ENCODE measurements at regions not wholly inside any gene's neighbourhood (a gene's known extent, or its start where the extent isn't known, plus 50 kb on each side); places are given as distances from the start of the nearest gene placed in this dataset.

DNA sequence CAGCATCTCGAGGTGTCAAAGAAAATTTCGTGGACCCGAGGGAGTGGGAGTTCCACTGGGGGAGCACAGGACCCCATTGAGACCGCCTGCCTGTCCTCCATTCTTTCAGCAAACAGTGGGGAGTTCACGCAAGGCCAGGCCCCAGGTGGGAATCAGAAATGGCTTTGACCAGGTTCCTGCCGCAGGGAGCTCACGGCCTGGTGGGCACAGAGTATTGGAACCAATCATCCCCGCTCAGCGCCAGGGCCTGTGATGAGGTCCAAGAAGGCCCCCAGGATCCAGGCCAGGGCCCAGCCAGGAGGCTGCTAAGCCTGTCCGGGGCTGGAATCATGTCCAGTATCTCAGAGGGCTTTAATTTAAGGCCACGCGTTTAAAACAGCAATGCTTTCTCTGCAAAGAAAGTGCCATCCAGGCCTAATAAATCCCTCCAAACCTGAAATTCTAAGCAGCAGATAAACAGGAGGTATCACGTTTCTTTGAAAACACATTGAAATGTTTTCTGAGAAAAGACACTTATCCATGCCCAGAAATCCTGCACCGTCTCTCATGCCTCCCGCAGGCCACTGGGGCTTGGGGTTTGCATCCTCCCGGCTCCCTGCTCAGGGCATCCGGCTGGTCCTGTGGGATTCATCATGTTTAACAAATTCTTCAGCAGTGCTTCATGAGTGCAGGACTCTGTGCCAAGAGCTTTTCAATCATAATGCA, 125.7 kb downstream of the OAT start:
- peak in 1 of 2 donors; percentile 37 for DNase-seq (ENCODE audit: extremely low spot score in 2 of 2)
- Histone ChIP-seq H3K36me3 (no peaks in the 10 kb centered on the region), H3K9me3 (no peaks in the 10 kb centered on the region), H3K27ac (no peak overlapping the region), H3K4me3 (no peak overlapping the region), H3K4me1 (peaks cover 11% of the 10 kb centered on the region), H3K27me3 (no peaks in the 10 kb centered on the region)
- TF ChIP-seq POLR2A (IDR thresholded peaks at IDR 0.05) (no peak), POLR2AphosphoS5 (IDR thresholded peaks at IDR 0.05; ENCODE audit: insufficient read depth in 1 of 2, low read depth in 1 of 2) (no peak)
- TF ChIP-seq, protein P1, sequence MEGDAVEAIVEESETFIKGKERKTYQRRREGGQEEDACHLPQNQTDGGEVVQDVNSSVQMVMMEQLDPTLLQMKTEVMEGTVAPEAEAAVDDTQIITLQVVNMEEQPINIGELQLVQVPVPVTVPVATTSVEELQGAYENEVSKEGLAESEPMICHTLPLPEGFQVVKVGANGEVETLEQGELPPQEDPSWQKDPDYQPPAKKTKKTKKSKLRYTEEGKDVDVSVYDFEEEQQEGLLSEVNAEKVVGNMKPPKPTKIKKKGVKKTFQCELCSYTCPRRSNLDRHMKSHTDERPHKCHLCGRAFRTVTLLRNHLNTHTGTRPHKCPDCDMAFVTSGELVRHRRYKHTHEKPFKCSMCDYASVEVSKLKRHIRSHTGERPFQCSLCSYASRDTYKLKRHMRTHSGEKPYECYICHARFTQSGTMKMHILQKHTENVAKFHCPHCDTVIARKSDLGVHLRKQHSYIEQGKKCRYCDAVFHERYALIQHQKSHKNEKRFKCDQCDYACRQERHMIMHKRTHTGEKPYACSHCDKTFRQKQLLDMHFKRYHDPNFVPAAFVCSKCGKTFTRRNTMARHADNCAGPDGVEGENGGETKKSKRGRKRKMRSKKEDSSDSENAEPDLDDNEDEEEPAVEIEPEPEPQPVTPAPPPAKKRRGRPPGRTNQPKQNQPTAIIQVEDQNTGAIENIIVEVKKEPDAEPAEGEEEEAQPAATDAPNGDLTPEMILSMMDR (IDR thresholded peaks at IDR 0.05) = no peak
- intact Hi-C loops (cut with DNase I) = no loop called here

DNA sequence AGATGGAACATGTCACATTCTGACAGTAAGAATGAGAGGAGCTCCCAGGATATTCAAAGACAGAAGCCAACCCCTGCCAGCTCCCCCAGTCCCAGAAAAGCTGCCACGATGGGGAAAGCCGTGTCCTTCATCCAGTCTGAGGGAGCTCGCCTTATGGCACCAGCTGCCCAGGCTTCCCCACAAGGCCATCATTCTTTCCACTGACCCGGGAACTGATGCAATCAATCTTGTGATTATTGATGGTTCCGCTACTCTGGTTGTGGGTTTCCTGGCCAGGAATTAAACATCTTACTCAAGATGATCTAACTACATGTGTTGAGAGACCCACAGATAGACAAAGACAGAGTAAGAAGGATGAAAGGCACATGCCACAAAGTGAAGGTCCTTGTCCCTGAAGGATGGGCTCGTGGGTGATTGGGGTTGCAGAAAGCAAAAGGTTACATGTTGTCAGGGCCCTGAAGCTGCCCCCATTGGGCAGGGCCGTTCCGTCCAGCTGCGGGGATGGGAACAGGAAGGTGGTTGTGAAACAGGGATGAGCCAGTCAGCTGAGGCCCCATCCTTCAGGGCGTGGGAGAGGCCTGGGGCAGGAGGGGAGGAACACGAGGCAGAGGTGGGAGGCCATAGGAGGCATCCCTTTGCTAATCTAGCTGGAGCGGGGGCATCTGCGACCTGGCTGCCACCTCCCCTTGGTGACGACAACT, 127.6 kb downstream of the OAT start:
- no peak for DNase-seq (ENCODE audit: extremely low spot score in 2 of 2)
- Histone ChIP-seq H3K4me3 (no peak overlapping the region), H3K4me1 (peaks cover 11% of the 10 kb centered on the region), H3K27me3 (no peaks in the 10 kb centered on the region), H3K27ac (no peak overlapping the region), H3K9me3 (no peaks in the 10 kb centered on the region), H3K36me3 (no peaks in the 10 kb centered on the region)
- intact Hi-C loops (cut with DNase I) = no loop called here
- TF ChIP-seq POLR2AphosphoS5 (IDR thresholded peaks at IDR 0.05; ENCODE audit: insufficient read depth in 1 of 2, low read depth in 1 of 2) = peak in 1 of 2 donors; percentile 36
- TF ChIP-seq, protein P1 (IDR thresholded peaks at IDR 0.05) = no peak

DNA sequence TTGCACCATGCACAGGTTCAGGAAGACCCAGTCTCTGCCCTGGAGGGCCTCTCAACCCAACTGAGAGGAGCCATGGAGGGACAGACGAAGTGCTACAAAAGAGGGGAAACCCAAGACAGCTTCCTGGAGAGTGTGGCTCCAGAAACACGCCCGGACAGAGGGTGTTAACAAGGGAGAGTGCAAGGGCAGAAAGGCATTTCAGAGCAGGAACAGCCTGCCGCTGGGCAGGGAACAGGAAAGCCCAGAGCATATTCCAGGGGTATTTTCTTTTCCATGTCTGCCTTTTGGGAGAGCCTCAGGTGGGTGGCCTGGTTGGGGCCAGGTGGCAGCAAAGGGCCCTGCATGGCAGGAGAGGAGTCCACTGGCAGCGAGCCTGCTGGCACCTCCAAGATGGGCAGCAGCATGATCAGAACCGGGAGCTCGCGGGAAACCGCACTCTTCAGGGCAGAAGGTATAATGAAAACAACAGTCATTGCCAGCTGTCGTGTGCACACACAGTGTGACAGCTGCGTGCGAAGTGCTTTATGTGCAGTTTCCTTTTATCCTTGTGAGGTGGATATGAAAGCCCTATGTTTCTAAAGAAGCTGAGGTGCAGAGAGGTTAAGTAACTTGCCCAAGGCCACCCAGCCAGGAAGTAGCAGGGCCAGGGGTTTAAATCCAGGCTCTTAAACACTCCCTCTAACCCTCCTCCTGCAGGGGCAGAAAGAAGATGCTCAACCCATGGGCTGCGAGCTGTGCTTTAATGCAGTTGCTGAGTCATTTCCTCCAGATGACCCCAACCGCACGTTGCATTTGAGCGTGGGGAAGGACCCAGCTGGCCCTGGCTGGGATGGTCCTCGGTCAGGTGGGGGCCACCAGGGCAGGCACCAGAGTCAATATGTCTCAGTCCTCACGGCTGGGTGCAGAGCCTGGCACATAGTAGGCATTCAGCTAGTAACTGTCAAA, 128.6 kb downstream of the OAT start:
- TF ChIP-seq POLR2AphosphoS5 (IDR thresholded peaks at IDR 0.05; ENCODE audit: insufficient read depth in 1 of 2, low read depth in 1 of 2) (no peak), POLR2A (IDR thresholded peaks at IDR 0.05) (no peak)
- TF ChIP-seq, protein P1 (IDR thresholded peaks at IDR 0.05) = no peak
- H3K36me3 ChIP-seq = no peaks in the 10 kb centered on the region
- intact Hi-C loops (cut with DNase I) = no loop called here
- H3K4me3 ChIP-seq = no peak overlapping the region
- H3K27ac ChIP-seq = no peak overlapping the region
- peaks cover 1% of the 10 kb centered on the region for H3K4me1 ChIP-seq
- DNase-seq (ENCODE audit: extremely low spot score in 2 of 2) = no peak
- no peaks in the 10 kb centered on the region for H3K27me3 ChIP-seq
- no peaks in the 10 kb centered on the region for H3K9me3 ChIP-seq

DNA sequence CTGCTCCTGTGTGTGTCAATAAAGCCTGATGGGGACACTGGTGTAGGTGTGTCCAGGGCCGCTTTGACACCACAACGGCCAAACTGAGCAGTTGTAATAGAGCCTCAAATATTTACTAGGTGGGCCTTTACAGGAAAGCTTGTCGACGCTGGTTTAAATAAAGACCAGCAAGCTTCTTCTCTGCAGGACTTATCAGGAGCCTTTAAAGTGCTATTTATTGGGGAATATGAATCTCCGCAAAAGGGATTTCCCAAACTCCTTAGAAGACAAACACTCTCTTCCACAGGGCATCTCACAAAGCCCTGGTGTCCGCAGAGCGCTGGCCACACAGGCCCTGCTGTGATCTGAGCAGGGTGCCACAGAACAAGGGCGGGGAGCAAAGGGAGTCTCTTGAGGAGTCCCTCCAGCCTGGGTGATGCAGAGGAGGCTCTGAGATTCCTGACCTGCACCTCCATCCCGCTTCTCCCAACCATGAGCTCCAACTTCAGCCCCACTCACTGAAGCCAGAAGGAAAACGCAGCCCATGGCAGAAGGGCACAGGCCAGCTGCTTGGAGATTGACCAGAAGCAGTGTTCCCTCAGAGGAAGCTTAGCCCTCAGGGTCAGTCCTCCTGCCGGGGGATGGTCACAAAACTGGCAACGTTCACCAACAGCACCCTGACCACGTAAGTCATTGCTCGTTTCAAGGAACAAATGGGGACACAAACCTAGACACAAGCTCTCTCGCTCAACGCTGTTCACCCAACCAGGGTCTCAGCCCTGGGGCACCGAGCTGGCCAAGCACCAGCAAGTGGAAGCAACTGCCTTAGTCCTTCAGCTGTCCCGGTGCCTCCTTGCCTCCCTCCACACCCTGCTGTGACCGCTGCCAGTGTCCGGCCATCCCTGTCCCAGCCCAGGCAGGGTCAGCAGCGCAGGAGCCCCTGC, 129.5 kb downstream of the OAT start:
- intact Hi-C loops (cut with DNase I) = no loop called here
- H3K27ac ChIP-seq = no peak overlapping the region
- H3K9me3 ChIP-seq = no peaks in the 10 kb centered on the region
- H3K36me3 ChIP-seq = no peaks in the 10 kb centered on the region
- H3K27me3 ChIP-seq = no peaks in the 10 kb centered on the region
- no peak for DNase-seq (ENCODE audit: extremely low spot score in 2 of 2)
- no peak overlapping the region for H3K4me3 ChIP-seq
- no peaks in the 10 kb centered on the region for H3K4me1 ChIP-seq
- TF ChIP-seq POLR2AphosphoS5 (IDR thresholded peaks at IDR 0.05; ENCODE audit: insufficient read depth in 1 of 2, low read depth in 1 of 2) (no peak), POLR2A (IDR thresholded peaks at IDR 0.05) (no peak)
- TF ChIP-seq, protein P1 (IDR thresholded peaks at IDR 0.05) = no peak
